Hematopoietic multipotent progenitor cell treated with erythropoietin and hydrocortisone succinate and interleukin-3 and kit ligand, for 8 days (in vitro differentiated cells): ENCODE measurements at regions not wholly inside any gene's neighbourhood (a gene's known extent, or its start where the extent isn't known, plus 50 kb on each side); places are given as distances from the start of the nearest gene placed in this dataset.

Experiments
- DNase-seq: peaks from one replicate; pipeline ENCODE4 v3.0.0-alpha.2; 2015

DNA sequence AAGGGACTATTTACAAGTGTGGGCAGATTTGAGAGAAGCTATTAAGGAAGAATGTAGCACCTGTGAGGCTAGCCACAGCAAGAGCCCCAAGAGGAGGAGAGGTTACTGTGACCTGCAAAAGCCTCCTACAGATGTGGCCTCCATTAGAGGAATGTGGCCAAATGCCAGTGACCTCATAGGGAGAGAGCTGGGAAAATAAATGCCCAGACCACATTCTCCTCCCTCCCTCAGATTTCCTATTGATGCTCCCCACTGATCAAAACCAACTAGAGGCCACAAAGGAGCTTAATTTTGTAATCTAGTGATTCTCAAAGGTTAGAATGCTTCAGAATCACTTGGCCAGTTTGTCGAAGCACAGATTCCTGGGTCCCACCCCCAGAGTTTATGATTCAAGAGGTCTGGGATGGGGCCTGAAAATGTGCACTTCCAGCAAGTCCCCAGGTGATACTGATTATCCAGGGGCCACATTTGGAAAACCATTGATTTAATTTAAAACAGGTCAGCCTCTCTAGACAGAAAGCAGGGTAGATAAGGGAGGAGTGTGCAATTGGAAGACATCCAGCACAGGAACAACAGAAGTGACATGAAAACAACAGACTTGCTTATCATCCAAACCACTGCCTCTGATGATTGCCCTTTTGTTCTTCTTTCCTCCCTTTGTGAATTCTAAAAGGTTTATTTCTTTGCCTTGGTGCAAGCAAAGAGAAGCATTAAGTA is 61.2 kb upstream of the RBBP8 start:
- peak; percentile 28 for DNase-seq

DNA sequence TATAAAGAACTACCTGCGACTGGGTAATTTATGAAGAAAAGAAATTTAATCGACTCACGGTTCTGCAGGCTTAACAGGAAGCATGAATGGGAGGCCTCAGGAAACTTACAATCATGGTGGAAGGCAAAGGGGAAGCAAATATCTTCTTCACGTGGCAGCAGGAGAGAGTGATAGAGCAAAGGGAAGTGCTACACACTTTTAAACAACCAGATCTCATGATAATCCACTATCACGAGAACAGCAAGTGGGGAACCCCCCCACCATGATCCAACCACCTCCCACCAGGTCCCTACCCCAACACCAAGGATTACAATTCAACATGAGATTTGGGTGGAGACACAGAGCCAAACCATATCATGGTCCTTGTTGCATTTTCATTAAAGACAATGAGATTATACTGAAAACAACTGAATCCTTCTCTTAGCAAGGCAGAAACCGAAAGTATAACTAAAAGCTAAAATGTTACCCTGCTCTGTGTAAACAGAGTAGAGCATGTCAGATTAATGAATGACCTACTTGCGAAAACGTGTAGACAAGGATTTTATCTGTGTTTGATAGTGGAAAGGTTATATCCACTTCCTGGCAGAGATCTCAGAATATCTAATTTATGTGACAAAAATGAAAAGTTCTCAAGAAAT is 60.1 kb upstream of the RBBP8 start:
- DNase-seq = no peak

- no peak for DNase-seq
Measured at GRCh38 chr18:22879293-22879692, 53.8 kb upstream of the RBBP8 start.

DNA sequence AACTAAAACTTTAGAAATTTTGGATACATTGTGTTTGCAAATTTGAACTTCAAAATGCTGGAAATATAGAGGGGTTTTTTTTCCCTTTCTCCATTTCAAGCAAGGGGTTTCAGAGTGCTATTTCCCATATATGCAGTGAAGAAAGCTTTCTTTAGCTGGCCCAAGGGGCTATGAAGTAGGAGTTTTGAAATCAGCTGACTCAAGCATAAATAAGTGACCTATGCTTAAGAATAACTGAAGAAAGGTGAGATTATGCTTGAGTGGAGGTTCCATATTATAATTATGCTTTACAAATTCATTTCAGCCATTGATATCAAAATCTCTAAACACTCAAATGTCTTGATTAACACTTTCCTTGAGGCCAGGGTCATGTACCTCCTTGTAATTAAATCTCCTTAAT is 51.0 kb upstream of the RBBP8 start:
- DNase-seq = no peak

DNA sequence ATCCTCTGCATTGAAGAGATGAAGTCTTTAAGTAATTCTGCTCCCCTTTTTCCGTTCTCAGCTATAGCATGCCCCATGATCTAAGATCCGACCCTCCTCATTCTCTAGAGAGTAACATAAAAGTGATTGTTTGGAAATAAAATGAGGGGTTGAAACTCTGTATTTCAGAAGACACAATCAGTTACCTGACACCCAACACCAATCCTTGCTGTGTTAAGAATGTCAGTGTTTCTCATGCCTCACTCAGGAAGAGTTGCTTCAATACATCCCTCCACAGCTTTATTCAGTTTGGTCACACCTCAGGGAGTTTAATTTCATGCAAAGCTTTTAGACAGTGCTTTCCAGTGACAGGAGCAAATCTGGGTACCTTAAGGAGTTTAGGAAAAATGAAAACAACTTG is 49.9 kb upstream of the RBBP8 start:
- no peak for DNase-seq
